Activated gamma-delta T cell treated with anti-CD3 and anti-CD28 coated beads, Interleukin-2, amount 50 U/mL, for 16 hours (primary cell): ENCODE measurements at regions not wholly inside any gene's neighbourhood (a gene's known extent, or its start where the extent isn't known, plus 50 kb on each side); places are given as distances from the start of the nearest gene placed in this dataset.
"Not testable (repeated sequence)": the region's sequence is repeated elsewhere in the genome, so short reads cannot be mapped to it uniquely, and the experiment has no call there.

ENCODE experiments used
- DNase-seq: peaks from one replicate; pipeline ENCODE4 v3.0.0-alpha.2; 2020; ENCODE audit warnings: low read depth

GRCh38 chr13:109938255-109938936, 152.0 kb upstream of the IRS2 start:
- no peak for DNase-seq

GRCh38 chr13:109934520-109934919, 148.1 kb upstream of the IRS2 start:
- DNase-seq: not testable (repeated sequence)

DNA sequence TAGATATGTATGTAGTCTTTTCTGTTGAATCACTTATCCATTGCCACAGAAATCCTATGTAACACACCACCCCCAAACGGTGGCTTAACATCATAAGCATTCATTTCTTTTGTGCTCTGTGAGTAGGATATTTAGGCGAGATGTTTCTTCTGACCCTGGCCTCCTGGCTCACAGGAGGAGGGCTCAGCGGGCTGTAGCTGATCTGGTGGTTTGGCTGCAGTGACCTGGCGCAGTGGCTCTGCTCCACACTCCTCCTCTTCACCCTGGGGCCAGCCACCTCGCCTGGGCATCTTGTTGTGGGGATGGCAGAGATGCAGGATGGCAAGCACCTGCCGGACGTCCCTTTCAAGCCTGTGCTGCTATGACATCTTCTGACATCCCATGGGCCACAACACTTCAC, 147.1 kb upstream of the IRS2 start:
- DNase-seq: no peak

- DNase-seq: no peak
These were observed 138.0 kb upstream of the IRS2 start for GRCh38 chr13:109924376-109924775.

- DNase-seq: no peak
These were observed 136.1 kb upstream of the IRS2 start for GRCh38 chr13:109922518-109922917.

- no peak for DNase-seq
These were observed 133.5 kb upstream of the IRS2 start for GRCh38 chr13:109919715-109920375.

DNA sequence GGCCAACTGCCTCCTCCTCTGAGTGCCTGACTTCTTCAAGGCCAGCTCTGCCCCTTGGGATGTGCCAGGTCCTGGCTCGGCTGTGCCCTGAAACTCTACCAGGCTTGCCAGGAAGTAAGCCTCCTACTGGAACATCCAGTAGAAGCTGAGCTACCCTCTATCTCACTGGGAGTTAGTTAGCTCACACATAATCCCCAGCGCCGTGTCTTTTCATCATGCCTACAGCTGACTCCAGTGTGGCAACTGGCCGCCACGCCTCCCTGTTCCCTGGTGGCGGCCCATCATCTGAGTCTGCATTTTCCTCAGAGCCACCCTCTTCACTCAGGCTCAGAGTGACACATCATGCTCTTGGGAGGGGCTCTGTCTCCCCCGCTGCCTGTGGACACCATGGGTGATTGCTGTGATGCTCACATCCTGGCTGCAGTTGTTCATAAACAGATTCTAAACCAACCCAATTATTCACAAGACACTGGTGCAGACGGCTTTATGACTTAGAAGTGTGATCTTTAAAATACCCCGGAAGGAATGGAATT, 131.9 kb upstream of the IRS2 start:
- DNase-seq: no peak

- no peak for DNase-seq
These were observed 131.0 kb upstream of the IRS2 start for GRCh38 chr13:109917422-109917821.

GRCh38 chr13:109913936-109914510, 127.6 kb upstream of the IRS2 start:
- no peak for DNase-seq

GRCh38 chr13:109913186-109913585, 126.8 kb upstream of the IRS2 start:
- no peak for DNase-seq

DNA sequence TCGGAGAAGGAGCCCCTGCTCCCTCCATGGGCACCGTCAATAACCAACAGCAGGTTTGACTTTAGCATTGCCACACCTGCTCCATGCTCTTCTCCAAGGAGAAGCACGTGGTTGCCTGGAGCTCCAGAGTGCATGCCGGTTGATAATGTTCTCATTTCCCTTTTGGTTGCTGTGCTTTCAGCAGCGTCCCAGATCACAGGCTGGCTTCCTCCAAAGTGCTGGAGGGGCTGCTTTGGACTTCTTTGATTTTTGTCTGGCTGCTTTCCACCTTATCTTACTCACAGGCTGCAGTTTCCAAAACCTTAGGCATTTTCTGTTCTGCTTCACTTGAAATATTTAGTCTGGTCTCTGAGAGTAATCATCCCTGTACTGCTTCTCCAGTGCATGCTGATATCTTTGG, 123.8 kb upstream of the IRS2 start:
- DNase-seq: no peak

DNA sequence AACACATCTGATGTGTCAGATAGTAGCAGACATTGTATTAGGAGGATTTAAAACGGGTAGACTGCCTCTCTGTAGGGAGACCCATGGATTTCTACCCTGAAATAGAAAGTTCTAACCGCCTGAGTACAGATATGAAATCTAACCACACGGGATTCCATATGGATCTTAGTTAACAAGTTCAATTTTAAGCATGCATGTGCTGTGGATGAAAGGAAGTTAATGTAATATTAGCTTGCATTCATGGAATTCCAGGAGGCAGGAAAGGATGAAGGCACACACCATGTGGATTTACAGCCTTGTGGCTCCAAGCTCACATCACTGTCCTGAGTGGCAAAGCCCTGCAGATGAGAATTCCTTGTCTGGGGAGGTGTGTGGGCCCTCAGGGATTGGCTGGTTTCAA, 120.6 kb upstream of the IRS2 start:
- no peak for DNase-seq

DNA sequence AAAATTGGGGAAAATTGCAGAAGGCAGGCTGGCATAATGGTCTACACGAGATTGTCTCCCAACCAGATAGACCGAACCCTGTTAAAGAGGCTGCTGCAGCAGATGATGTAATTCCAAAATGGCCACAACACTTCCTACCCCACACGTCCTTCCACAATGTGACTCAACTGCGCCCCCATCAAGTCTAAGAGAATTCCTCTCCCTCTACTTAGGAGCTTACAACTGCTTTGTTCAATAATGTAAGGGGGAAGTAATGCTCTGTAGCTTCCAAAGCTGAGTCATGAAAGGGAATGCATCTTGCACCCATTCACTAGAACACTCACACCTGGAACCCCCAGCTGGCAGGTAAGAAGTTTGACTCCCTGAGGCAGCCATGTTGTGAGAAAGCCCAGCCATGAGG, 117.8 kb upstream of the IRS2 start:
- DNase-seq: no peak

- DNase-seq: no peak
These were observed 114.4 kb upstream of the IRS2 start for GRCh38 chr13:109900741-109901140.

GRCh38 chr13:109900320-109900719, 113.9 kb upstream of the IRS2 start:
- no peak for DNase-seq

GRCh38 chr13:109899748-109900147, 113.4 kb upstream of the IRS2 start:
- DNase-seq: no peak

GRCh38 chr13:109899316-109899715, 112.9 kb upstream of the IRS2 start:
- DNase-seq: no peak

- no peak for DNase-seq
These were observed 111.7 kb upstream of the IRS2 start for GRCh38 chr13:109897988-109898624.

GRCh38 chr13:109892101-109892500, 105.7 kb upstream of the IRS2 start:
- no peak for DNase-seq

GRCh38 chr13:109885235-109885634, 98.9 kb upstream of the IRS2 start:
- DNase-seq: no peak

DNA sequence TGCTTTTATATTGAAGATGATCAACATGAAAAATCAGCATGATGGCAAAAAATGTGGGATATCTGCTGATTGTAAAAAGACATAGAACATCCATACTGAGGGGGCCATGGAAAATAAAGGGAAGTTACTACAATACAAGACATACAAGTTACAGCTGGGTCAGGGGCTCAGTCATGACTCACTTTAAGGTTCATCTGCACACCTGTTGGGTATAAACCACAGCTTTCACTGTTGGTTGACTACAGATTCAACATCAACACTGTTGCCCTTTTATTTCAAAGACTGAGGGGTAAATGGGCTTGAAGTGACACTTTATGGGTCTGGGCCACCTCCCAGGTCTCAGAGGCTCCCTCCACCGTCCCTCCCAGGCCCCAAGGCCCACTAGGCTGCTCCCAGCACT, 98.1 kb upstream of the IRS2 start:
- DNase-seq: no peak

GRCh38 chr13:109883181-109884180, 97.1 kb upstream of the IRS2 start:
- DNase-seq: no peak
